NCI-H510A treated with DMSO at 0.1 percent for 48 hours (cell line): ENCODE measurements at regions not wholly inside any gene's neighbourhood (a gene's known extent, or its start where the extent isn't known, plus 50 kb on each side); places are given as distances from the start of the nearest gene placed in this dataset.
"Not testable (repeated sequence)": the region's sequence is repeated elsewhere in the genome, so short reads cannot be mapped to it uniquely, and the experiment has no call there.

ENCODE experiments used
- DNase-seq: peaks from one replicate; lab custom pipeline; 2025; lab: John Stamatoyannopoulos, UW

DNA sequence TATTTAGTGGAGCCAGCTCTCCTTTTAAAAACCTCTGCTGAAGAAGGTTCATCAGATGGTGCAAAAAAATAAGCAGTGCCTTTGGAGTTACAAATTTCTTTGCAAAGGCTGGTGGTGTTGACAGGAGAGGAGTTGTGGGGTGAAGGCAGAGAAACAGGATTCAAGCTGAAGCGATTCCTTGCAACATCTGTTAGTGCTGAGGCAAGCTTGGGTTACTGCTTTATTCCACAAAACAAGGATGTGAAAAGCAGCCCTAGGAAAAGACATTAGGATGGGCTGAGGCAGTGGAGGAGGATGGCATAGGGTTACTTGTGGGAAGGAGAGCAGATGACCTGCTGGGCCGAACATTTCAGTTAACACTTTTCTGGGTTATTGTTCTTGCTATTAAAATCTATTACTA lies 390.7 kb downstream of the DLEU7 start:
- DNase-seq: no peak

DNA sequence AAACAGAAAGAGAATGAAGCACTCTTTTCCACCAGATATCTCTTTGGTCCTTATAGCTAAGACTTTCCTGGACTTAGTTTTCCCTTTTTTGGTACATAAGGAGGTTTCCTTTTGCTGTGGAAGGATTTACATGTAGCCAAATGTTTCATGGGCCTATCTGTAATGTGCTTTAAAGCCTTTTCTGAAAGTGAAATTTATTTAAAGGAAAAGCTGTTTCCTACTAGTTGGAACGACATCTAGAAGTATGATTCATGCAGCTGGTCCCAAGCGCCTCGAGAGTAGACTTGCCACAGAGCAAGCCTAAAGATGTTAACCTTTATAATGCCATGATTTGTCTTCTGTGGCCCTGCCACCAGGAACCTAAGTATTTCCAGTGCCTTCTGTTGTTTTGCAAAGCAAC lies 390.3 kb downstream of the DLEU7 start:
- no peak for DNase-seq

DNA sequence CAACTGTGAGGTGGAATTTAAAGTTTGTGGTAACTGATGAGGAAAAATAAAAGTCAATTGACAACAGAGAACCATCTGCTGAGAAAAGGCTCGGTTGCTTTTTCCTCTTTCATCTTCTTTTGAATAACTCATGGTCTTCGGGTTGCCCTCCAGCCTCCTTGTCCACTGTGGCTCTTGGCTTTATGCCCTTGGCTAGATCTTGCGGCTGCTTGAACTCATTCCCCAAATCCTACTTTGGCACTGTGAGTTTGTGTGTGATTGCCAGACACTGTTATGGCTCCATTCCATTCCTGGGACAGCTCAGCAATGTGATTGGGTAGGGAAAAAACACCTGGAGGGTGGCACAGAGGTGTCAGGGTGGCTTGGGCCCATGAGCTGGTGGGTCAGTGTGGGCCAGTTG lies 387.4 kb downstream of the DLEU7 start:
- DNase-seq: no peak

DNA sequence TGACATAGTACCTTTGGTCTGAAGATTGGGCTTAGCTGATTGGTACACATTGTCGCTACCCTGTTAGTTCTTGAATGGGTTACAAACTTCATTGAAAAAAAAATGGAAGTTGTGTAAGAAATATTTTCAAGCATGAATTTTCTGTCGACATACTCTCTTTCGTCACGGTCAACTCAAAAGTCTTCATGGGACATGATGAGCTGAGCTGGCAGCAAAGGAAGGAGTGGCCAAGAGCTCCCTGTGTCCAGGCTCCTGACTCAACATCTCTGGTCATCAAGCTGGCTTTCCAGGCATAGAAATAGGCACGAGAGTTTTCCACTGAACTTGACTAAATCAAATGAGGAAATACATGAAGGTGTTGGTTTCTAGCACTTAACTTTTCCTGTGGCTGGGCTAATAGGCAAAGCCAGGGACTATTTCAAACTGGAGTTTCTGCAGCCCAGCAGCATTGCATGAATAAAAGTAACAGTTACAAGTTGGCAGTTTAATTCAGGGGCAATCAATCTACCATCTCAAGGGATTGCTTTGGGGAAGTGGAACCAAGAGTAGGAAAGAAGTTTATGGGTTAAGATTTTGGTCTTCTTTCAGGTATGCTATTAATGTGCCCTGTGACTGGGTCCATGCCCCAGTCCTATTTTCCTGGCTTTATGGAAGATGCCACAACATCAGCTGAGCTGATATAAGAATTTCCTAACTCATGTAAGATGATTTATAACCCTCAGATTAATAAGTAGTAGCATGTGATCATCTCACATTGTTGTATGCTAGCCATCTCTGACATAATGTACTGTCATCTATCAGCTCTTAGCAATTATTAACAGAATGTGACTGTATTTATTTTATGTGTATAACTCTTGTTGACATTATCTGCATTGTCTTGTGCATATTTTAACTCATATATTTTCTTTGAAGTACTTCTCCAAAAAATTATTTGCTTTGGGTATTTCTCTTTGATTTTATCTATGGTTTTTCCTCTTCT lies 385.8 kb downstream of the DLEU7 start:
- DNase-seq: no peak

DNA sequence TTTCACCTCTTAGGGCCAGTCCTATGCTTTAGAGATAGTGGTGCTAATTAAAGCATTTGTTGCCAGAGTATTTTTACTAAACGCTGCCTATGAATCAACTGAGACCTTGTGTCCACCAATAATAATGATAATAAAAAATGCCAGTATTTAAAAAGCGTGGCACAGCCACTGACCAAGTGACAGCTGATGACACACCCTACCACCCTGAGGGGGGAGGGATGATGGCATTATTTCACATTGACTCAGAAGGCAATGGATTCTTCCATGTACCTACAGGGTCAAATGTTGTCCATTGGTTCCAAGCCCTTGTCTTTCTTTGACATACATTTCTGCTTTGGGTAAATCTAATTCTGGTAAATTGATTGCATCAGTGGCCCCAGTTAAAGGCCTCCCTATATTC lies 384.4 kb downstream of the DLEU7 start:
- DNase-seq: no peak

DNA sequence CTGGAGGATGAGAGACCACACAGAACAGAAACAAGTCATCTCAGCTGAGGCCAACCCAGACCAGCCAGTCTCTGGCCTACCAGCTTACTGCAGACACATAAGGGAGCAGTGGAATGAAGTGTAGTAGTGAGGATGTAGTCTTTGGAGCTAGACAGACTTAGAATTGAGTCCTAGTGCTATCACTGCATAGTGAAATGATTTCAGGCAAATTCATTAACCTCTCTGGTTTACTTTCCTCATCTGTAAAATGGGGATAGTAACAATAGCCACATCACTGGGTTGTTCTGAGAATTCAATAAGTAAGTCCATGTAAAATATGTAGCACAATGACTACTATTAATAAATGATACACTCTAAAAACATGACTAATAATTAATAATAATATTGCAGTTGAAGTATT lies 383.8 kb downstream of the DLEU7 start:
- no peak for DNase-seq

DNA sequence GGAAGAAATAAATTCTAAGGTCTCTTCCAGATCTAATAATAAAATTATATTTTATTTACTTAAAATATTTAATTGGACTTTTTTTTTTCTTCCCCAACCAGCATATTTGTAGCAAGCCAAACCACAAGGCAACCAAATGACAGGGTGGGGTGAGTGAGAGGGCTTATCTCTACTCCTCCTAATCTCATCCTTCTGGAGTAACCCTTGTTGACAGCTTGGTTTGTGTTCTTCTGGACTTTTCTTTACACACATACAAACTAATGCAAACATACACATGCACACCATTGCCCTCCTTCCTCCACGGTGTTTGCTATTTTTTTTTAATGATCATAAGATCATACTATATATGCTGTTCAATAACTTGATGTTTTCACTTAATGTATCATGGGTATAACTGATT lies 383.1 kb downstream of the DLEU7 start:
- DNase-seq: no peak

DNA sequence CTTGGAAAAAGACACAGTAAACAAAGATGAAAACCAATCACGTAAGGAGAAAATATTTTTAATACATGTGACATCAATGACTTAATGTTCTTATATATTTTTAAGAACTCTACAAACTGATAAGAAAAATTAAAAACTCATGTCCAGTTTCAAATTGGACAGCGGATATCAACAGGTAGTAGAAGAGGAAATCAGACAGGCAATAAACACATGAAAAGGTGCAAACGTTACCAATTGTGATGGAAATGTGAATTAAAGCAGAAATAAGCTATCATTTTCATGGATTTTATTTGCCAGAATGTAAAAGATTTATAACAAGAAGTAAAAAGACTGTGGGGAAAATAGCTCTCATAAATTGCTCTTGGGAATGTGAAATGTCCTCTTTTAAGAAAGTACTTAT lies 382.3 kb downstream of the DLEU7 start:
- DNase-seq: no peak

DNA sequence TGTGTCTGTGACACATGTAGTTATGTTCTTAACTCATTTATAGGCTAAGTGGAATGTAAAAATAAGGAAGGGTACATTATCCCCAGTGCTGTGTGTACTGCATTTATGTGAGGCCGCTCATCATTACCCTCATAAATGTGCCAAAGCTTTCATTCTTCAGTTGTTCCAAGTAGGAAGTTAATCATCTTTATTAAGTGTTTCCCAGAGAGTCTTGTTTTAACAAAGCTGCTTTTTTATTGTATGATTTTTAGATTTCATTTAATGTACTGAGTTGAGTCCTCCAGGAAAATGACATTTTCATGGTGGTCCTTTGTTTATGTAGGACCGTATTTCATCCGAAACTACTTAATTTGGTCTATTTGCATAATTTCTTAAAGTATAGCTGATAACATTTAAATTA lies 379.8 kb downstream of the DLEU7 start:
- DNase-seq: no peak

DNA sequence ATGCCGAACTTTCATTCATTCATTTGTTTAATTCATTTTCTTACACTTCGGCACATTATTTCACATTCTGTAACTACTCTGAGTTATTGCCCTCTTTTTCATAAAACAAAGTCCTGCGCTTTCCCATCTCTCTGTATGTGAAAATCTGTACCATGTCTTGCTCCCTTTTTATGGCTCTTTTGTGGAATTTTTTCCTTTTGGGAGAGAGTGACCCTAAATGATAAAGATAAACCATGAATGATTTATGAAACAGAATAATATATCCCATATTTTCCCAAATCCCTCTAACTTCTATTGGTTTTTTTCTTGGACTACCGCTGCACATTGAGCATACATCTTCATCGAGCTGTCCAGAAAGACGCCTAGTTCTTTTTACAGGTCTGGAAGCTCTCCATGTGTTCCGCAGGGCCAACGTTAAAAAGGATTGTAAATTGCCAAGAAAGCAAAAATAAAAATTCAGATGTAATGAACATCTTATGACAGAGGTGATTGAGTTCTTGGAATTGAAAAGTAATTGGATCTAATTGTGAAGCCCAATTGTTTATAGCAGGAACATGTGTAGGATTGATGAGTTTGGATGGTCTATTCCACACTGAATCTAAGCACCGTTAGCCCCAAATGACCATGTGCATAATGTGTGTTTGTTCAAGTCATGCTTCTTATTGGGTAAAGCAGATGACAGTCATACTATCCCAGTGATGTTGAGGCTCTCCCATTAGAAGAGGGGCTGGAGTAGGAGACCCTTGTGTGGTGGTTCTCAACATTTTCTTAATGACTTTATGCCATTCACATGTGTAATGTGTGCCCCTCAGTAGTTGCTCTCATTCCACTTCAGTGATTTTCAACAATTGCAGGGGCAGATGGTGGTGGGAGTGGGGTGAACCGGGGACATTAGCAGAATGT lies 378.9 kb downstream of the DLEU7 start:
- DNase-seq: no peak

DNA sequence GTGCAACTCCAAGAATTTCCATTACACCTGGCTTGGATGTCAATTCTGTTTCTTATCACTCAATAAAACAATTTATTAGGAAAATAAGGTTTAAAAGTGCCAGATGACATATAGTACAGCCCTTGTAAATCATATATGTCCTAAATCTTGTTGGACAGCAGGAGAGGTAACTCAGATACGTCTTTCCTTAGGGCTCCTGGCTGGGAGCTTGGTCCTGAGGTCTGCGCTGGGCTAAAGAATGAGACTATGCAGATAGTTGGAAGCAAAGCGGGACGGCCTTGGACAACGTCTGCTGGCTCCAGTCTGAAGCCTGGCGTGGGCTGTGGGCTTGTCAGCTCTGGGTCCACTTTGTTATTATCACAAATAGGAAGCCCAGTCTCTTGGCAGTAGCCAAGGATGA lies 377.0 kb downstream of the DLEU7 start:
- DNase-seq: no peak

DNA sequence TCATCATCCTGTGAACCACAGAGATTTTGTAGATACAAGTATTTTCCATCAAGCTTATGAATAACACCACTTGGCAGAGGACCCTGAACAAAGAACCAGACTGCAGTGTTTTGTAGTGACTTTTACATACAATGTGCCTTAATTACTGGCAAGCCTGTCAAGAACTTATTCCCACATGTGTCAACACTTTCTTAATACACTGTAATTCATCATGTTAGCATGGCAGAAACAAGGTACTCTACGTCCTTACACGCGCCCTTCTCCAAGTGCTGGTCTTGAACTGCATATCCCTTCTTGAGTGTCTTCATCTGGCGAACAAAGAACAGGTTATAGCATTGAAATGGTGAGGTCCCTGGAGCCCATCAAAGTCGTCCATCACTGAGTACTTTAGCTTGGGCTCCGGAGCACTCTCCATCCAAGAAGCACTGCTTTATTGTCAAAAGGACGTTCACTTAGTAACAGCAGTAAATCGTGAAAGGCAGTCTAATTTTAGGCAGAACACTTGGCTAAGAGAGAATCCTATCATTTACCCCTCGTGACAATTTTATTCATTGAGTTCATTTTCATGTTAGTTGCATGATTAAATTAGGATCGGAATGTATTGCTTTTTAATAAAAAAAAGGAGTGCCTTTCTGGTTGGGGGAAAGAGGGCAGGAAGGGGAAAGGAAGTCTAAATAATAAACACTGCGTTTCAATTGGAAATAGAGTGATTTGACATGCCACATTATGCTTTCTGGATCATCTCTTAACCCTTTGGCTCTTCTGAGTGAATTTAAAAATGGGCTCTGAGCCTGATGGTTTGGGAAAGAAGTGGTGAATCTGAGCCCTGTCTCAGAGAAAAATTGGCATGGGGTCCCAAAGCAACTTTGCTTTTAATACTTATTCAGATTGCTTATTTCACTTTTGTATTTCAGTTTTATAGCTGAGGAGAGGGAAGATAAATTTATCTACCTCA lies 376.1 kb downstream of the DLEU7 start:
- DNase-seq: no peak

DNA sequence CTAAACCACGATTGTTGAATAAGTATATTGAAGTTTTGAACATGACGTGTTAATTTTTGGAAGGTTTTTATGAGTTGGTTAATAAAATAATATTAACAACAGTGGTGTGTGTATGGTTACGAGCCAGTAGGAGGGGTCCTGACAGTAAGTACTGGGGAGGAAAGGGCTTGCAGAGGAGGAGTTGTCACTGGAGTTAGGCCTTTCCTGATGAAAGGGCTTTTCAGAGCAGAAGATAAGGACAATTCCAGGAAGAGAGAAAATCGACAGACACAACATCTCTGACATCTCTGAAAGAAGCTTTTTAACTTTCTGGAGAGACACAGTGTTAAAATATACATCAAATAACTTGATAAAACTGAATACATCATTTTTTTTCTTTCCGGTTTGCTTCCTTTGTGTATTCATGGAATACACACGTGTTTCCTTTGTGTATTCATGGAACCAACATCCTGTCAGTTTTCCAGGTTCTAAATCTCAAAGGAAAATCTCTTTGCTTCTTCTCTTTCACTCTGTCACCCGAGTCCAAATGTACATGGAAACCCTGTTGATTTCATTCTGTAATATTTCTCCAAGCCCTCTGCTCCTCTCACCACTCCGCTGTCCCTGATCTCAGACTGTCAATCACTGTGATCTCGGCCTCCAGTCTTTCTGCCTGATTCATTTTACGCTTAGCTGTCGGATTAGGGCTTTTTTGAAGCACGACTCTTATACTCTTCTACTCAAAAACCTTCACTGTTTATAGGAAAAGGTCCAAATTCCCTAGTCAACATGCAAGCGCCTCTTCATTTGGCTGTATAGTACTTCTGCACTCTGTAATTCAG lies 374.4 kb downstream of the DLEU7 start:
- no peak for DNase-seq

DNA sequence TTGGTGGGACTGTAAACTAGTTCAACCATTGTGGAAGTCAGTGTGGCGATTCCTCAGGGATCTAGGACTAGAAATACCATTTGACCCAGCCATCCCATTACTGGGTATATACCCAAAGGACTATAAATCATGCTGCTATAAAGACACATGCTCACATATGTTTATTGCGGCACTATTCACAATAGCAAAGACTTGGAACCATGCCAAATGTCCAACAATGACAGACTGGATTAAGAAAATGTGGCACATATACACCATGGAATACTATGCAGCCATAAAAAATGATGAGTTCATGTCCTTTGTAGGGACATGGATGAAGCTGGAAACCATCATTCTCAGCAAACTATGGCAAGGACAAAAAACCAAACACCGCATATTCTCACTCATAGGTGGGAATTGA lies 370.4 kb downstream of the DLEU7 start:
- DNase-seq: not testable (repeated sequence)

DNA sequence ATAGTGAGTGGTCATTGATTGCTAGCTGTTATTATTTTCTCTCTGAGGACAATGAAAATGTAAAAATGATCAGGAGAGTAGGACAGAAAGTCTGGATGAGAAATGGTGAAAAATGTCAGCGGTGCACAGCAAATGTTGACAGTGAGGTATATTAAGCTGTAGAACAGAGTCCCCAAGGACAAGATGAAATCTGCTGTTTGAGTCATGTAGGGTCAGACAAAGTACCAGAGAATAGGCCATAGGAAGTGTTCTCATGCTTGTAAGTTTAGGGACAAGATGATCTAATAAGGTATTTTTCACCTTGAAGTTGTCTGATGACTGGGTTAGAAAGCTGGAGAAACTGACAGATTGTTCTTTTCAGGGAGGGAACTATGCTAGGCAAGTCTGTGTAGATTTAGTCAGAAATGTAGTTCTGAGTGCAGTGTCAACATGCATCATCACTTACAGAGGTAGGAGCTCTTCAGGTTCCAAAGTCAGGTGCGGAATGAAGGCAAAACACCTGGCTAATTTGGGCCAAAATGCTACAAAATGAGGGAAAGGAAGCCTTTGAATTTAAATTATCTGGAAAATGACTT lies 369.3 kb downstream of the DLEU7 start:
- DNase-seq: peak; percentile 21

DNA sequence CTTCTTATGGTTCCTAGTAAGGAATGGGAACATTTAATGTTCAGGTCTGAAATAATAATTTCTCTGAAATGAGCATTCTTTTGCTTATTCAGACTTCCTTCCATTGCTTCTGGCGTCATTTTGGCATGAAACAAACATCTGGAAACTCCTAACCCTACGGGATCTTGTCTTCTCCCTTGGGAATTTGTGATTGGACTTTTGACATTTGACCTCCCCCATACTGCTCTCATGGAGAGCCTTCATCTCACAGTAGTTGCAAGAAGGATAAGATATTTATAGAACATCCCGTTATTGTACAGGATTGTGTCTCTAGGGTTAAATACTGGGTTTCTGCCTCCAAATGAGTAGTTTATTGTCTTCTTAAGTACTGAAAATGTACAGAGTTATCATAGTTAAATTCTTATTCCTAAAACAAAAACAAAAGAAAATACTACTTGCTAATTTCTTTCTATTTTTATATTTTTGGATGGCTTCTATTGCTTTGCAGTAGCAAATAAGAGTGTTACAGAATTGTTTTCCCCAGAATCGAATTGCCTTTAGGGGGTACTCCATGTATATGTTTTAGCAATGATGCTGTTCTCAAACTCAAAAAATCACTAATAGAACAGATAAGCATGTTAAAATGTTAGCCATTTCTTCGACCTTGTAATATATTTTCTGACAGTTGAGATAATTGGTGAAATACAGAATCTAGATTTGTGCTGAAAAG lies 366.8 kb downstream of the DLEU7 start:
- no peak for DNase-seq

DNA sequence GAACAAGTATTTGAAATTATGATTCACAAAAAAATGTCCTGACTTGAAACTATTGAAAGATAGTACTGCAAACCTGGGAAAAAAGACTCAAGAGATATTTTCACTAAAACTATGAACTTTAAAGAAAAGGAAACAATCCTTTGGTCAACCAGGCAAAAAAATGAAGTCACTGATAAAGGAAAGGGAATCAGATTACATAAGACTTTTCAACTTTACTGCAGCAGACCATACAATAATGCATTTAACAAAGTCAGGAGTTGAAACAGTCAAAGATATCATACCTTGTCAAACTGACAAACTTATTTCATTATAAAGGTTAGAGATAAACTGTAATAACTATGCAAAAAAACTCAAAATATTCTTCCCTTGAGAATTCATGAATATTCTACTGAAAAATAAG lies 361.6 kb downstream of the DLEU7 start:
- DNase-seq: no peak

DNA sequence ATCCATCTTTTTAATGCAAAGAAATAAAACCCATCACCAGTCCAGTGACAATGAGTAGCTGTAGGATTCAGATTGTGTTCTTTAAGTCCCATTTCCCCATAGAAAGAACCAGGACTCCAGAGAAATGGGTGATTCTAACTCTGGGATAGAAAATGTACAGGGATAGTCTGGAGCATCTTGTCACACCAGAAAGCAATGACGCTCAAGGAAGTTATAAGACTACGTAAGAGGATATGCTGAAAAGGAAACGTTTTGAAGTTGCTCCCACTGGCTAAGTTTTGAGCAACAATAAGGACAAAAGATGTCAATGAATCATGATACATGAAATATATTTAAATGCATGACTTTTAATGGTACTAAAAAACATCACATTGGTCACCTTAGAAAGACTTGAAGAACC lies 360.1 kb downstream of the DLEU7 start:
- DNase-seq: no peak

DNA sequence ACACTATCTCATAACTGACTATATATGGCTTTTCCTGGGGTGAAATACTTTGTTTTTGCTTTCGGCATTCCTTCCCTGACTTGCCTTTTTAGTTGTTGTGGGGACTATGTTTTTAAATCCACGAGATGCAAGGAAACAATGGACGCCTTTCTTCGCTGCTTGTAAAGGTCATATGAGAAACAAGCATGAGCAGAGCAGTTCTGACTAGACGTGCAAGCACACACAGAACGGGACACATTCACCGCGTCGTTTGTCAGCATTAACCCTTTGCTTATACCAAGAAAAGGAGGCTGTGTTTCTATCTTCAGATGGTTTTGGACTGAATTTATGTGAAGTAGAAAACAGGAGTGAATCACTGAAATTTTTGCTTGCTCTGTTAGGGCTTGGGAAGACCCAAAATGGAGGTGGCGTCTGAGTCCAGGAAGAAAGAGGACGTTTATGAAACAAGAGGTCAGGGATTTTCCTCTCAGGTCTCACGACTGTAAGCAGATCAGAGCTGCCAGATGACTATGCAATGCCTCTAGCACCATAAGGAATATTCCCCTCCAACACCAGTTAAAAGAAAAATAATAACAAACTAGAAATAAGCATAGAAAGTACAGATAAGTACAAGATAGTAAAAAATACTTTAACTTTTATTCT lies 358.9 kb downstream of the DLEU7 start:
- DNase-seq: no peak
